Spinal cord (tissue), 9 donors: ENCODE measurements at regions not wholly inside any gene's neighbourhood (a gene's known extent, or its start where the extent isn't known, plus 50 kb on each side); places are given as distances from the start of the nearest gene placed in this dataset.
"Not testable (repeated sequence)": the region's sequence is repeated elsewhere in the genome, so short reads cannot be mapped to it uniquely, and the experiment has no call there.

ENCODE experiments used
- DNase-seq, 6 donors: peaks; one replicate each; pipeline versions ENCODE4 v3.0.0 to v3.0.0-alpha.2; 2013 to 2015; ENCODE audit warnings: low spot score in 6 of 6, low read depth in 4 of 6
- H3K27ac ChIP-seq: one replicate; pipeline ENCODE4 v1.5.1; 2013; ENCODE audit warnings: low read depth, low read length, control low read depth
- H3K27me3 ChIP-seq: one replicate; pipeline ENCODE4 v1.6.1; 2013; ENCODE audit warnings: low read length; ENCODE audit not compliant: control insufficient read depth, insufficient read depth
- H3K36me3 ChIP-seq: one replicate; pipeline ENCODE4 v1.6.1; 2013; ENCODE audit warnings: low read length; ENCODE audit not compliant: control insufficient read depth, insufficient read depth
- H3K4me1 ChIP-seq: one replicate; pipeline ENCODE4 v1.6.1; 2013; ENCODE audit warnings: low read length; ENCODE audit not compliant: control insufficient read depth, insufficient read depth
- H3K4me3 ChIP-seq: one replicate; pipeline ENCODE4 v1.5.1; 2013; ENCODE audit warnings: low read depth, low read length, control low read depth
- H3K9me3 ChIP-seq: one replicate; pipeline ENCODE4 v1.6.1; 2013; ENCODE audit warnings: low read length; ENCODE audit not compliant: control insufficient read depth, insufficient read depth
- WGBS: methylation state at CpG from one replicate; pipeline ENCODE4 v1.1.5; 2013; ENCODE audit warnings: missing lambda C conversion rate; ENCODE audit not compliant: insufficient coverage; 5-methylcytosine and 5-hydroxymethylcytosine counted together
- donor health status: healthy.

DNA sequence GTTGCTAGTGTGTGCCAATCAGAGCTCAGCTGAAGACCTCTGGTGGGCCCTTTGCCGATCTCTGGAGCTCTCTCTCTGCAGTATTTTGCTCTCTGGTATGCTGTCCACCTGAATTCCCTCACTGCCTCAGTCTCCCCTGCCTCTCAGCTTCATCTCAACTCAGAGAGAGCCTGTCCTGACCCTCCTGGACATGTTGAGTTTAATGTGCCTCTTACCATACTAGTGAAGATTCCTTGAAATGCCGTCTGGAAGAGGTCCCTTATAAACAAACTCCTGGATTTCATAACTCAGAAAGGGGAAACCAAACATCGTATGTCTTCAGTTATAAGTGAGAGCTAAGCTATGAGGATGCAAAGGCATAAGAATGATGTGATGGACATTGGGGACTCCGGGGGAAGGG, 231.1 kb upstream of the ZNF217 start:
- H3K4me1 ChIP-seq = no peaks in the 10 kb centered on the region
- no peak for DNase-seq
- no peak overlapping the region for H3K4me3 ChIP-seq
- H3K27ac ChIP-seq = no peak overlapping the region
- H3K27me3 ChIP-seq = no peaks in the 10 kb centered on the region
- WGBS = 88% methylated on average over 1 of the region's 4 CpGs
- H3K36me3 ChIP-seq = no peaks in the 10 kb centered on the region
- H3K9me3 ChIP-seq = no peaks in the 10 kb centered on the region

DNA sequence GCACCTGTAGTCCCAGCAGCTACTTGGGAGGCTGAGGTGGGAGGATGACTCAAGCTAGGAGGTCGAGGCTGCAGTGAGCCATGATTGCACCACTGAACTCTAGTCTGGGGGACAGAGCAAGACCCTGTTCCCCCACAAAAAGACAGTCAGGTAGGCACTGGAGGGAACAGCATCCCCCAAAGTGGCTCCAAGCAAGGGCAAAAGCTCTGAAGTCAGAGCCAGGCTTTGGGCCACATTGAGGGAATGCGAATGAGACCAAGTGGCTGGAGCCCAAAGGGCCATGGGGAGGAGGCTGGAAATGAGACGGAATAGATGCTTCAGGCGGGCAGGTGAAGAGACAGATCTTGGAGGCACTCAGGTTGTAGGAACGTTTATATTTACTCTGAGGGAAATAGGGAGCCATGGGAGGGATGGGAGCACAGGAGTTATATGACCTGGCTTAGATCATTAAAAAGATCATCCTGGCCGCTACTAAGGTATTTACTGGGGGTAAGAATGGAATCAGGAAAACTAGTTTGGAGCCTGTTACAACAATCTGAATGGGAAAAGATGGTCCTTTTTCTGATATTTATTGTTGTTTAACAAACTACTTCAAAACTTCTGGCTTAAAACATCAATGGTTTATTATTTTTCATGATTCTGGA, 229.6 kb upstream of the ZNF217 start:
- Histone ChIP-seq H3K9me3 (no peaks in the 10 kb centered on the region), H3K27ac (no peak overlapping the region), H3K4me1 (no peaks in the 10 kb centered on the region), H3K36me3 (no peaks in the 10 kb centered on the region), H3K4me3 (no peak overlapping the region), H3K27me3 (no peaks in the 10 kb centered on the region)
- no peak for DNase-seq
- 83% methylated on average over 5 of the region's 6 CpGs for WGBS

DNA sequence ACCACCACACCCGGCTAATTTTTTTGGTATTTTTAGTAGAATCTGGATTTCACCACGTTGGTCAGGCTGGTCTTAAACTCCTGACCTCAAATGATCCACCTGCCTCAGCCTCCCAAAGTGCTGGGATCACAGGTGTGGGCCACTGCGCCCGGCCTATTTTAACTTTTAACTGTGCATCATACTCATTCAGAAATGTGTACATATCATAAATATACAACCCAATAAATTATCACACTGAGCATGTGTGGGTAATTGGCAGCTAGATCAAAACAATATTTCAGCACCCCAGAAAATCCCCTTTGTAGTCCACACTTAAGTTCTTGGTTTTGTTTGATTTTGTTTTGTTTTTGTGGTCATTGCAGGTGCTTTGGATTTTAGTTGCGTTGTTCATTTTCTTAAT, 228.9 kb upstream of the ZNF217 start:
- no peak for DNase-seq
- Histone ChIP-seq H3K36me3 (no peaks in the 10 kb centered on the region), H3K27me3 (no peaks in the 10 kb centered on the region), H3K4me1 (no peaks in the 10 kb centered on the region), H3K27ac (no peak overlapping the region), H3K4me3 (no peak overlapping the region), H3K9me3 (no peaks in the 10 kb centered on the region)
- 89% methylated on average over 3 of the region's 5 CpGs for WGBS

DNA sequence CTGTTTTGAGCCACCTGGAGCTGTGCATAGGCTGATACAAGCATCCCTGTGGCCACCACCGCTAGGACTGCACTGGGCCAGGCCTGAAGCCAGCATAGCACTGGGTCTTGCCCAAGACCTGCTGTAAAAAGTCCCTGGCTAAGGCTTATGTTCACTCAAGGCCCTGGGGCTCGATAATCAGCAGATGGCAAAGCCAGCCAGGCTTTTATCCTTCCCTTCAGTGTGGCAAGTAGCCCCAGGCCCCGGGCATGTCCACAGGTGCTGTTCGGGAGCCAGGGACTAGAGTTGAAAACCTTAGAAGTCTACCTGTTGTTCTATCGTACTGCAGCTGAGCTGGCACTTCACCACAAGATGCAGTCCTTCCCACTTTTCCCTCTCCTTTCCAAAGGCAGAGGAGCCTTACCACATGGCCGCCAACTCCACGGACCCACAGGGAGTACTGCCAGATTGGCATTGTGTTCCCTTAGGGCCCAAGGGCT, 226.4 kb upstream of the ZNF217 start:
- DNase-seq = no peak
- no peak overlapping the region for H3K4me3 ChIP-seq

DNA sequence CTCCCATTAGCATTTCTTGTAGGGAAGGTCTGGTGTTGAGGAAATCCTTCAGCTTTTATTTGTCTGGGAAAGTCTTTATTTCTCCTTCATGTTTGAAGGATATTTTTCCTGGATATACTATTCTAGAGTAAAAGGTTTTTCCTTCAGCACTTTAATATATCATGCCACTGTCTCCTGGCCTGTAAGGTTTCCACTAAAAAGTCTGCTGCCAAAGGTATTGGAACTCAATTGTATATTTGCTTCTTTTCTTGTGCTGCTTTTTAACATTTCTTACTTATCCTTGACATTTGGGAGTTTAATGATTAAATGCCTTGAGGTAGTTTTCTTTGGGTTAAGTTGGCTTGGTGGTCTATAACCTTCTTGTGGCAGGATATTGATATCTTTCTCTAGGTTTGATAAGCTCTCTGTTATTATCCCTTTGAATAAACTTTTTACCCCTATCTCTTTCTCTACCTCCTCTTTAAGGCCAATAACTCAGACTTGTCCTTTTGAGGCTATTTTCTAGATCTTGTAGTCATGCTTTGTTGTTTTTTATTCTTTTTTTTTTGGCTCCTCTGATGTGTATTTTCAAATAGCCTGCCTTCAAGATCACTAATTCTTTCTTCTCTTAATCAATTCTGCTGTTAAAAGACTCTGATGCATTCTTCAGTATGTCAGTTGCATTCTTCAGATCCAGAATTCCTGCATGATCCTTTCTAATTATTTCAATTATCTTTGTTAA, 225.0 kb upstream of the ZNF217 start:
- H3K27ac ChIP-seq = no peak overlapping the region
- no peaks in the 10 kb centered on the region for H3K4me1 ChIP-seq
- no peaks in the 10 kb centered on the region for H3K9me3 ChIP-seq
- H3K27me3 ChIP-seq = no peaks in the 10 kb centered on the region
- H3K36me3 ChIP-seq = no peaks in the 10 kb centered on the region
- no peak for DNase-seq
- H3K4me3 ChIP-seq = no peak overlapping the region

More for the DNA sequence above, 226.4 kb upstream of the ZNF217 start:
- Histone ChIP-seq H3K27me3 (no peaks in the 10 kb centered on the region), H3K9me3 (no peaks in the 10 kb centered on the region), H3K4me1 (no peaks in the 10 kb centered on the region), H3K27ac (no peak overlapping the region), H3K36me3 (no peaks in the 10 kb centered on the region)
- WGBS = 93% methylated on average over 6 of the region's 7 CpGs

DNA sequence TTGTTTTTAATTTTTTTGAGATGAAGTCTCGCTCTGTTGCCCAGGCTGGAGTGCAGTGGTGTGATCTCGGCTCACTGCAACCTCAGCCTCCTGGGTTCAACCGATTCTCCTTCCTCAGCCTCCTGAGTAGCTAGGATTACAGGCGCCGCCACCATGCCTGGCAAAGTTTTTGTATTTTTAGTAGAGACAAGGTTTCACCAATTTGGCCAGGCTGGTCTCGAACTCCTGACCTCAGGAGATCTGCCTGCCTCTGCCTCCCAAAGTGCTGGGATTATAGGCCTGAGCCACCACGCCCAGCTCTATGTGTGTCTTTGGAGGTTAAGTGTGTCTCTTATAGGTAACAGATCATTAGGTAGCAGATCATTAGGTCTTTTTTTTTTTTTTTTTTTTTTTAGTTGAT, 223.9 kb upstream of the ZNF217 start:
- H3K9me3 ChIP-seq = not testable (repeated sequence)

DNA sequence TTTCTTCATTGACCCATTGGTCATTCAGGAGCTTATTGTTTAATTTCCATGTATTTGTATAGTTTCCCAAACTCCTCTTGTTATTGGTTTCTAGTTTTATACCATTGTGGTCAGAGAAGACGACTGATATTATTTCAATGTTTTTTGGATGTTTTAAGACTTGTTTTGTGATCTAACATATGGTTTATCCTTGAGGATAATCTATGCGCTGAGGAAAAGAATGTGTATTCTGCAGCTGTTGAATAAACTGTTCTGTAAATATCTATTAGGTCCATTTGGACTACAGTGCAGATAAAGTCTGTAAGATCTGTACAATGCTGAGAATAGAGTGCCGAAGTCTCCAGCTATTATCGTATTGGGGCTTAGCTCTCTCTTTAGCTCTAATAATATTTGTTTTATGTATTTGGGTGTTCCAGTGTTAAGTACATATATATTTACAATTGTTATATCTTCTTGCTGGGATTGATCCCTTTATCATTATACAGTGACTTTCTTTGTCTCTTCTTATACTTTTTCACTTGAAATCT, 223.3 kb upstream of the ZNF217 start:
- Histone ChIP-seq H3K4me1 (no peaks in the 10 kb centered on the region), H3K27me3 (no peaks in the 10 kb centered on the region), H3K36me3 (no peaks in the 10 kb centered on the region), H3K27ac (no peak overlapping the region), H3K9me3 (no peaks in the 10 kb centered on the region), H3K4me3 (no peak overlapping the region)
- DNase-seq = no peak
- 100% methylated on average over 1 of the region's 4 CpGs for WGBS

More for the DNA sequence above, 223.9 kb upstream of the ZNF217 start:
- H3K27ac ChIP-seq, H3K27me3 ChIP-seq, DNase-seq, H3K4me1 ChIP-seq, H3K4me3 ChIP-seq, H3K36me3 ChIP-seq: not testable (repeated sequence)
- 100% methylated on average over 3 of the region's 7 CpGs for WGBS

DNA sequence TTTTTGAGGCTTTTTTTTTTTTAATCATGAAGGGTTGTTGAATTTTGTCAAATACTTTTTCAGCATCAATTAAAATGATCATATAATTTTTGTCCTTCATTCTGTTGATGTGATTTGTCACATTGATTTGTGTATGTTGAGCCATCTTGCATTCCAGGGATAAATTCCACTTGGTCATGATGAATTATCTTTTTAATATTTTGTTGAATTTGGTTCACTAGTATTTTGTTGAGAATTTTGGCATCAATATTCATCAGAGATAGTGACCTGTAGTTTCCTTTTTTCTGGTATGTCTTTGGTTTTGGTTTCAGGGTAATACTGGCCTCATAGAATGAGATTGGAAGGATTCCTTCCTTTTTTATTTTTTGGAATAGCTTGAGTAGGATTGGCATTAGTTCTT, 221.9 kb upstream of the ZNF217 start:
- Histone ChIP-seq H3K4me1 (no peaks in the 10 kb centered on the region), H3K36me3 (no peaks in the 10 kb centered on the region), H3K27ac (no peak overlapping the region), H3K9me3 (no peaks in the 10 kb centered on the region), H3K4me3 (no peak overlapping the region), H3K27me3 (no peaks in the 10 kb centered on the region)
- DNase-seq = no peak

DNA sequence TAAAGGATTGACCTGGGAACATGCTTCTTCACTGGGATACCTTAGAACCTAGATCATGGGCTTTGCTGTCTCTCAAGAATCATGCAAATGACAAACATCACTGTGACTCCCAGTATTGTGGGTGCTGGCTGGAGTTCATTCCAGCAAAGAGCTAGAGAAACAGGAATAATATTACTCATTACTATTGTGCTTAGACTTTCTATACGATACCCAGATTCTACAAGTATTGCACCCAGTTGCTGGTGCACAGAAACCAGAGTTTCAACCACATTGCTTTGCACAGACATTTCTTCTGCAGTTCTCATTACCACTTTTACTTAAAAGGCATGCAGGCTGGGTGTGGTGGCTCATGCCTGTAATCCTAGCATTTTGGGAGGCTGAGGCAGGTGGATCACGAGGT, 220.4 kb upstream of the ZNF217 start:
- WGBS = no CpG with 5 or more reads among the region's 2 CpGs
- DNase-seq = no peak
- H3K27me3 ChIP-seq = no peaks in the 10 kb centered on the region
- no peak overlapping the region for H3K4me3 ChIP-seq
- H3K27ac ChIP-seq = no peak overlapping the region
- no peaks in the 10 kb centered on the region for H3K36me3 ChIP-seq
- peaks cover 3% of the 10 kb centered on the region for H3K4me1 ChIP-seq
- H3K9me3 ChIP-seq = no peaks in the 10 kb centered on the region

DNA sequence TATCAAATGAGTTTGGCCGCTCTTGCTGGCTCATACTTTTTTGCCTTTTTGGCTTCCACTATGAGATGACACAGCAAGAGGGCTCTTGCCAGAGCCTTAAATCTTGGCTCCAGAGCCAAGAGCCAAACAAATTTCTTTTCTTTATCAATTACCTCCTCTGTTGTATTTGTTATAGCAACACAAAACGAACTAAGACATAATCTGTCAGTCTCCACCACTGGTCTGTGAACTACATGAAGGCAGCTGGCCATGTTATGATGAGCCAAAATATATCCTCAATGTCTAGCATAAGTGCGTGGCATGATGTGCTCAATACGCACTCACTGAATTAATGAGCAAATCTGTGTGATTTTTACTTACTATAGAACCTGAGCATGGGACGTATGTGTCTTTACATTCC, 220.0 kb upstream of the ZNF217 start:
- H3K4me3 ChIP-seq = no peak overlapping the region
- no peaks in the 10 kb centered on the region for H3K36me3 ChIP-seq
- no peaks in the 10 kb centered on the region for H3K27me3 ChIP-seq
- peaks cover 3% of the 10 kb centered on the region for H3K4me1 ChIP-seq
- DNase-seq = no peak
- WGBS = 96% methylated on average over 4 of the region's 5 CpGs
- H3K9me3 ChIP-seq = no peaks in the 10 kb centered on the region
- H3K27ac ChIP-seq = no peak overlapping the region
